Psoas muscle (tissue), 7 donors: ENCODE measurements at regions not wholly inside any gene's neighbourhood (a gene's known extent, or its start where the extent isn't known, plus 50 kb on each side); places are given as distances from the start of the nearest gene placed in this dataset.
"Not testable (repeated sequence)": the region's sequence is repeated elsewhere in the genome, so short reads cannot be mapped to it uniquely, and the experiment has no call there.

Source experiments
- ATAC-seq, 4 donors: fragments of 200-7000 bp; cut with Tn5 transposase; one replicate each; pipeline ENCODE4 v1.9.1; 2020; ENCODE audit warnings: moderate library complexity in 3 of 4, mild to moderate bottlenecking in 2 of 4
- DNase-seq, 2 donors: peaks; one replicate each; pipeline ENCODE4 v3.0.0-alpha.2; 2020
- H3K27ac ChIP-seq: fragments of 200-600 bp; one replicate; pipeline ENCODE4 v1.8.0; 2022
- H3K27me3 ChIP-seq, 3 donors: fragments of 200-600 bp in 1 of 3; one replicate each; pipeline versions ENCODE4 v1.6.1 to v1.8.0; 2013 to 2022; ENCODE audit warnings: low read length in 2 of 3, mild to moderate bottlenecking in 2 of 3, moderate library complexity in 1 of 3; ENCODE audit not compliant: insufficient read depth in 3 of 3
- H3K36me3 ChIP-seq, 2 donors: fragments of 200-600 bp in 1 of 2; one replicate each; pipeline versions ENCODE4 v1.6.1 to v1.8.0; 2013 to 2022; ENCODE audit warnings: low read depth in 1 of 2, mild to moderate bottlenecking in 1 of 2, moderate library complexity in 1 of 2; ENCODE audit not compliant: insufficient read depth in 1 of 2
- H3K4me1 ChIP-seq: fragments of 200-600 bp; one replicate; pipeline ENCODE4 v1.8.0; 2022
- H3K4me3 ChIP-seq: fragments of 200-600 bp; one replicate; pipeline ENCODE4 v1.8.0; 2022; ENCODE audit warnings: mild to moderate bottlenecking
- H3K9me3 ChIP-seq: fragments of 200-600 bp; one replicate; pipeline ENCODE4 v1.8.0; 2022
- WGBS, 3 donors: extraction: QIAGEN DNeasy Blood & Tissue Kit; methylation state at CpG; one replicate each; pipeline versions ENCODE4 v1.1.6 to v1.1.7; 2013; 5-methylcytosine and 5-hydroxymethylcytosine counted together
- intact Hi-C, 2 donors: fragments of 100-400 bp; cut with DNase I; formaldehyde crosslinking; loops; one replicate each; pipeline versions ENCODE4 v1.11.0 to v1.14.2; 2022
- TF ChIP-seq, protein P1 (sequence below): fragments of 200-600 bp; IDR thresholded peaks from one replicate; pipeline ENCODE4 v1.8.0; 2022; ENCODE audit warnings: antibody characterized with exemption
- donor health status: healthy with polysubstance abuse.
- donor health status: DM: no; HTN: no; CAD: no; lungs with moderate emphysema.
- donor health status: Bipolar disorder and iron deficiency.
- donor health status: healthy.
- donor health status: DM: yes; HTN: yes; CAD: no.
- donor health status: DM: no; HTN: no; CAD: no.
- donor health status: DM: yes; HTN: yes; CAD: no.

DNA sequence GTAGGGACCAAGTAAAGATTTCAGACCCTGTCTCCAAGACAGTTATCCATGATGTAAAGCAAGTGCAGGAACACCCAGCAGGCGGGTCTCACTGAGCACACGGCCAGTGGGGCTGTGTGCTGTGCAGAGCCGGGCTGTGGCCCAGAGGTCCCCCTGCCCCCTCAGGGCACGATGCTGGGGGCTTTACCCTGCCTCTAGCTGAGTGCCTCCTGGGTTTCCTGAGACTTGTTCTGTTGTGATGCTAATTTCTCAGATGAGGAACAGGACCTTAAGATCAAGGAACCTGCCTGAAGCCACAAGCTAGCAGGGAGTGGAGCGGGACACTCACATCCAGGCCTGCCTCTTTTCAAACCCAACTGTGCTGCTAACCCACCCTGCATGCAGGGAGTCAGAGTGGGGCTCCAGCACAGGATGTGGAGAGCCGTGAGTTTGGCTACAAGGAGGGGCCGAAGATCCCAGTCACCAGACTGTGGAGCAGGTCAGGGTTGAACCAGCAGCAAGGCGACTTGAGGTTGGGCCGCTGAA lies 76.1 kb upstream of the LYZL2 start:
- intact Hi-C loops = no loop called here

DNA sequence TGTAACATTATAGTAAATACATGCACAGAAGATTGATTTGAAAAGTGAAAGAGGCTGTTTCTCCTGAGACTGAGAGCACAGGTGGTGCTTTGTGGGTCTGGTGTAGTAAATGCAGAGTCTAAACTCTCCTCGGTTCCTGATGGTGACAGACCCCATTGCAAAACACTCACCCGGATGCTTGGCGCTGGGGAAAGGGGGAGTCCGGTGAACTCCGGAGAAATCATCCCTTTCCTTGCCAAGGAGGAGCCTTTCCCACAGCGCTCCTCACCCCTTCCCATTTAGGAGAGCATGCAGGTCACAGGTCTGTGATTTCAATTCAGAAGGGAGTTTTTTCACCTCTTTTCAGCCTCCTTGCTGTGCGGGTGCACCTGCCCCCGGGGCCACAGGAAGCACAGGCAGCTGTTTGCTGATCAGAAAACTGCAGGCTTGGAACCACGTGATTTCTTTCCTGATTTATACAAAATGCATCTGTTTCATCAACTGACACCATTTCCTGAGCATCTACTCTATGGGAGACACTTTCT lies 75.6 kb upstream of the LYZL2 start:
- Histone ChIP-seq H3K4me1 (no peaks in the 10 kb centered on the region), H3K27ac (no peak overlapping the region), H3K36me3 (no peaks in the 10 kb centered on the region), H3K9me3 (no peaks in the 10 kb centered on the region), H3K27me3 (peaks cover 0 to 3% (median 2%) of the 10 kb centered on the region in 3 donors), H3K4me3 (no peak overlapping the region)
- ATAC-seq (no peak), DNase-seq (no peak)
- TF ChIP-seq, protein P1, sequence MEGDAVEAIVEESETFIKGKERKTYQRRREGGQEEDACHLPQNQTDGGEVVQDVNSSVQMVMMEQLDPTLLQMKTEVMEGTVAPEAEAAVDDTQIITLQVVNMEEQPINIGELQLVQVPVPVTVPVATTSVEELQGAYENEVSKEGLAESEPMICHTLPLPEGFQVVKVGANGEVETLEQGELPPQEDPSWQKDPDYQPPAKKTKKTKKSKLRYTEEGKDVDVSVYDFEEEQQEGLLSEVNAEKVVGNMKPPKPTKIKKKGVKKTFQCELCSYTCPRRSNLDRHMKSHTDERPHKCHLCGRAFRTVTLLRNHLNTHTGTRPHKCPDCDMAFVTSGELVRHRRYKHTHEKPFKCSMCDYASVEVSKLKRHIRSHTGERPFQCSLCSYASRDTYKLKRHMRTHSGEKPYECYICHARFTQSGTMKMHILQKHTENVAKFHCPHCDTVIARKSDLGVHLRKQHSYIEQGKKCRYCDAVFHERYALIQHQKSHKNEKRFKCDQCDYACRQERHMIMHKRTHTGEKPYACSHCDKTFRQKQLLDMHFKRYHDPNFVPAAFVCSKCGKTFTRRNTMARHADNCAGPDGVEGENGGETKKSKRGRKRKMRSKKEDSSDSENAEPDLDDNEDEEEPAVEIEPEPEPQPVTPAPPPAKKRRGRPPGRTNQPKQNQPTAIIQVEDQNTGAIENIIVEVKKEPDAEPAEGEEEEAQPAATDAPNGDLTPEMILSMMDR = no peak
- WGBS, 3 donors = 22 to 33% (median 26%) methylated on average over 9 of the region's 9 CpGs
- intact Hi-C loops = no loop called here

More for the DNA sequence above, 76.1 kb upstream of the LYZL2 start:
- TF ChIP-seq, protein P1 = no peak
- Histone ChIP-seq H3K4me1 (no peaks in the 10 kb centered on the region), H3K36me3 (no peaks in the 10 kb centered on the region), H3K4me3 (no peak overlapping the region), H3K27me3 (peaks cover 0 to 3% (median 2%) of the 10 kb centered on the region in 3 donors), H3K9me3 (no peaks in the 10 kb centered on the region), H3K27ac (no peak overlapping the region)
- DNase-seq (no peak), ATAC-seq (no peak)
- 80 to 84% (median 83%) methylated on average over 9 of the region's 9 CpGs for WGBS, 3 donors

DNA sequence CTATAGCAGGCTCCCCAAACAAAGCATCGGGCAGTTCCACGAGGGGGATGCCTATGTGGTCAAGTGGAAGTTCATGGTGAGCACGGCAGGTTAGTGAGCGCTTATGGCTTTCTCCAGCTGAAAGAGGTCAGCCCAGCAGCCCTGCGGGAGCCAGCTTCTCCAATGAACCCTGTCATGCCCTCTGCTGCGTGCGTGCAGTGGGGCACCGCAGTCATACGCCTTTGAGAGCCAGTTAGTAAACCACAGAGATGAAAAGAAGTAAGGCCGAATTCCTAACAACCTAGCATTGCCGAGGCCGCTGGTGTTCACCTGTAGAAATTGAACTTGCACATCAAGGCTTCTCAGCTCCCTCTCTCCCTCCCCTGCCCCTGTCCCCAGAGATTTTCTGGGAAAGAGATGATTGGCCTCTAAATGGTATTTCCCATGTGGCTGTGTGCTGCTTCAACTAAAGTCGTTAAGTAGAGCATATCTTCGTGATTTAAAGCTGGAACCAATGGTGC lies 75.1 kb upstream of the LYZL2 start:
- DNase-seq, ATAC-seq, H3K27ac ChIP-seq, intact Hi-C loops, H3K36me3 ChIP-seq, H3K4me1 ChIP-seq, H3K9me3 ChIP-seq, H3K4me3 ChIP-seq, H3K27me3 ChIP-seq: not testable (repeated sequence)
- 73 to 83% (median 79%) methylated on average over 14 of the region's 14 CpGs for WGBS, 3 donors

DNA sequence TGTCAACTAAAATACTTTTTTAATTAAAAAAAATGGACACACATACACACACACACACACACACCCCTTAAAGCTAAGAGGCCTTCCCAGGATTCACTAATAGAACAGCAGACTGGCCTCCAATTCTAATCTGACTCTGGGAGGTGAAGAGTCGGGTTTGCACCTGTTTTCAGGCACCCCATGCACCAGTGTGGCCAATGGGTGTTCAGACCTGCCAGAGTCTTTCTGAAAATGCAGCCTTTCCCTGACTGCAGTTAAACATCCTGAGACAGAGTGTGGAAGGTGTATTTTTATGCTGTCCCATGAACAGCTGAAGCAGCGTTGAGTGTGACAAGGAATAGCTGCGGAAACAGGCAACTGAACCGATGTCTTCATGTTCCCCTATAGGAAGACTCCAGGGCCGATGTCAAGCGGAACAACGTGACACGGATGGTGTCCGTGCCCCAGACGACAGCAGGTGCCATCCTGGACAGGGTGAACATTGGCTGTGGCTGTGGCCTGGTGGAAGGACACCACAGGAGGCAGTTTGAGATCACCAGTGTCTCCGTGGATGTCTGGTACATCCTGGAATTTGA lies 74.6 kb upstream of the LYZL2 start:
- ATAC-seq (no peak), DNase-seq (no peak)
- H3K9me3 ChIP-seq = no peaks in the 10 kb centered on the region
- 65 to 74% (median 71%) methylated on average over 11 of the region's 11 CpGs for WGBS, 3 donors
- intact Hi-C loops = no loop called here
- H3K36me3 ChIP-seq = no peaks in the 10 kb centered on the region
- no peak overlapping the region for H3K27ac ChIP-seq
- peaks cover 0 to 3% (median 0%) of the 10 kb centered on the region in 3 donors for H3K27me3 ChIP-seq
- TF ChIP-seq, protein P1 = no peak
- no peaks in the 10 kb centered on the region for H3K4me1 ChIP-seq
- no peak overlapping the region for H3K4me3 ChIP-seq

DNA sequence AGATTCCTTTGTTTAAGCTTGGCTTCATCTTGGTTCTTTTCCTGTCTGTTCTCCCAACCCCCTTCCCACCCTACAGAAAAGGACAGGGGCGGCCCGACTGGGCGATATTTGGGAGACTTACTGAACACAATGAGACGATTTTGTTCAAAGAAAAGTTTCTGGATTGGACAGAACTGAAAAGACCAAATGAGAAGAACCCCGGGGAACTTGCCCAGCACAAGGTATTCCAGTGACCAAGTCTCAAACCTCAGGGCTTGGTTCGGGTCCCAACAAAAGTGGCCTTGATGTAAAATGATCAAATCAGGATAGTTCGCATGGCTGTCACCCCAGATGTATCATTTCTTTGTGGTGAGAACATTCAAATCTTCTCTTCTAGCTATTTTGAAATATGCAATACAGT lies 73.9 kb upstream of the LYZL2 start:
- intact Hi-C loops, H3K4me1 ChIP-seq, H3K36me3 ChIP-seq, H3K4me3 ChIP-seq, ATAC-seq, H3K27me3 ChIP-seq, DNase-seq, H3K9me3 ChIP-seq, H3K27ac ChIP-seq: not testable (repeated sequence)
- 74 to 91% (median 89%) methylated on average over 7 of the region's 7 CpGs for WGBS, 3 donors
